WI38 (cell line): ENCODE measurements at regions not wholly inside any gene's neighbourhood (a gene's known extent, or its start where the extent isn't known, plus 50 kb on each side); places are given as distances from the start of the nearest gene placed in this dataset.

Experiments
- H3K4me3 ChIP-seq: 2 replicates; pipeline ENCODE4 v1.5.1; 2011; ENCODE audit warnings: low read depth, mild to moderate bottlenecking, control low read depth, low read length
- TF ChIP-seq, protein P1 (sequence below): IDR thresholded peaks from 2 replicates; pipeline ENCODE4 v1.5.1; 2012; ENCODE audit warnings: low read depth, mild to moderate bottlenecking, control low read depth, low read length

GRCh38 chr15:58235961-58236360 is 97.8 kb downstream of the AQP9 start:
- no peak overlapping the region for H3K4me3 ChIP-seq
- TF ChIP-seq, protein P1, sequence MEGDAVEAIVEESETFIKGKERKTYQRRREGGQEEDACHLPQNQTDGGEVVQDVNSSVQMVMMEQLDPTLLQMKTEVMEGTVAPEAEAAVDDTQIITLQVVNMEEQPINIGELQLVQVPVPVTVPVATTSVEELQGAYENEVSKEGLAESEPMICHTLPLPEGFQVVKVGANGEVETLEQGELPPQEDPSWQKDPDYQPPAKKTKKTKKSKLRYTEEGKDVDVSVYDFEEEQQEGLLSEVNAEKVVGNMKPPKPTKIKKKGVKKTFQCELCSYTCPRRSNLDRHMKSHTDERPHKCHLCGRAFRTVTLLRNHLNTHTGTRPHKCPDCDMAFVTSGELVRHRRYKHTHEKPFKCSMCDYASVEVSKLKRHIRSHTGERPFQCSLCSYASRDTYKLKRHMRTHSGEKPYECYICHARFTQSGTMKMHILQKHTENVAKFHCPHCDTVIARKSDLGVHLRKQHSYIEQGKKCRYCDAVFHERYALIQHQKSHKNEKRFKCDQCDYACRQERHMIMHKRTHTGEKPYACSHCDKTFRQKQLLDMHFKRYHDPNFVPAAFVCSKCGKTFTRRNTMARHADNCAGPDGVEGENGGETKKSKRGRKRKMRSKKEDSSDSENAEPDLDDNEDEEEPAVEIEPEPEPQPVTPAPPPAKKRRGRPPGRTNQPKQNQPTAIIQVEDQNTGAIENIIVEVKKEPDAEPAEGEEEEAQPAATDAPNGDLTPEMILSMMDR, result no peak

DNA sequence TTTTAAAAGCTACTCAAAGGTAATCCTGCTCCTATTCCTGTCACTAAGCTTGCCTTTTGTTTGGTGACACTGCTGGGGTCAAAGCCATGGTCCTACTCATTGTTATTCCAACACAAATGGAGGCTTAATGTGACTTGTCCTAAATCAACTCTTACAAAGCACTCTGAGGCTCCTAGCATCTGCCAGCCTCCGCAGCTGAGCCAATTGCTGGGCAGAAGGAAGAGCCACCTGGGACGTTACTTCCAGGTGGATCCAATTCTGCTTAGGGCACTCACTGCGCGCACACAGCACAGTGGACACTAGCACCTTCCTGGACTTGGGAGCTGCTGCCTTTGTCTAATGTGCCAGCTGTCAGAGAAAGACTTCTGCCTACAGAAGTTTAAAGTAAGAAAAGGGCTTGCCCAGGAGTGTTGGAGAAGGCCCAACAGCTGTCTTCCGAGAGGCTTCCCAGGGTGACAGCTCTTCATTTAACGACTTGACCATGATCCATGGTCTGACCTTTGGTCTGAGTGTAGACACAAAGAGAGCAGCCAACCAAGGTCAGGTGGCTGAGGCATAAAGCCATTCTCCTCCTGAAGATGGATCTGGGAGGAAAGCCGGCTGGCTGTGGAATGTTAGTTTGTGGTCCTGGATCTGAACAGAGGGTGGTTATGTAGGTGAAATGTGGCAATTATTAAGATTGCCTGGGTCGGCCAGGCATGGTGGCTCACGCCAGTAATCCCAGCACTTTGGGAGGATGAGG is 102.2 kb downstream of the AQP9 start:
- no peak overlapping the region for H3K4me3 ChIP-seq
- TF ChIP-seq, protein P1, result no peak

GRCh38 chr15:58241872-58242271 is 103.7 kb downstream of the AQP9 start:
- TF ChIP-seq, protein P1, result no peak
- no peak overlapping the region for H3K4me3 ChIP-seq

DNA sequence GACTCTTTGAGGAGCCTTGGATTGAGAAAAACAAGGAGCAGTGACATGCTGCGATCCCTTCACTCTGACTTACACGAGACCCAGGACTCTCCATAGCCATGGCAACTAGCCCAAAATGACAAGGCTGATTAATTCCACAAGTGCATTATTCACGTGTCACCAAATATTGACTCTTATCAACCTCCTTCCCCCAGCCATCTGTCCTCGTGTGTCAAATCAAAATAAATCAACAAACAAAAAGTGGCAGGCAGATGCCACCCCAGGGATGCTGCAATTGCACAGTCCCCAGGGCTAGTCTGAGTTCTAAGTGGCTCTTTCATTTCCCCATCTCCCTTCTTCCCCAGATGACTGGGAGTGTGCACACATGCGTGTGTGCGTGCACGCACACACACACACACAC is 104.9 kb downstream of the AQP9 start:
- no peak overlapping the region for H3K4me3 ChIP-seq
- TF ChIP-seq, protein P1, result no peak

- H3K4me3 ChIP-seq, result no peak overlapping the region
- TF ChIP-seq, protein P1, result no peak
Measured at GRCh38 chr15:58244536-58244935, 106.4 kb downstream of the AQP9 start.

GRCh38 chr15:58246041-58246440 is 107.9 kb downstream of the AQP9 start:
- H3K4me3 ChIP-seq, result no peak overlapping the region
- TF ChIP-seq, protein P1, result no peak
